HepG2 (cell line): ENCODE measurements at regions not wholly inside any gene's neighbourhood (a gene's known extent, or its start where the extent isn't known, plus 50 kb on each side); places are given as distances from the start of the nearest gene placed in this dataset.

Source experiments
- ATAC-seq: fragments of 200-7000 bp; cut with Tn5 transposase; 3 replicates; pipeline ENCODE4 v1.9.1; 2020; ENCODE audit warnings: mild to moderate bottlenecking, moderate library complexity
- BruUV-seq: library from RNA; stranded (reverse); fragments of 400-500 nt; replicated peaks from 2 replicates; lab custom pipeline; 2021; lab: Mats Ljungman, UMichigan
- CTCF ChIA-PET: fragments of 300-600 bp; formaldehyde crosslinking; extraction: SDS; loops from one replicate; lab custom pipeline; 2021; ENCODE audit warnings: low total read pairs, inconsistent platforms, low intra/inter-chr PET ratio; lab: Yijun Ruan, JAX
- POLR2A ChIA-PET: fragments of 350-600 bp; sonication (Branson Sonifier 250); formaldehyde crosslinking; loops from one replicate; lab custom pipeline; 2020; ENCODE audit warnings: antibody characterized with exemption, inconsistent platforms; lab: Yijun Ruan, JAX
- DNase-seq: peaks from one replicate; pipeline ENCODE4 v3.0.0-alpha.2; 2015; ENCODE audit warnings: low spot score
- FAIRE-seq: peaks from 3 replicates; lab custom pipeline; 2011; peaks lifted over from hg19 to GRCh38; lab: Jason Lieb, UNC
- H2AFZ ChIP-seq: one replicate; pipeline ENCODE4 v1.6.1; 2011; ENCODE audit warnings: low read length, inconsistent platforms
- H3K27ac ChIP-seq: fragments of 300-600 bp; 3 replicates; pipeline ENCODE4 v1.8.0; 2011; ENCODE audit warnings: mixed run types, mild to moderate bottlenecking, mixed read lengths, low read length, inconsistent platforms; ENCODE audit not compliant: insufficient read depth; ENCODE audit errors: extremely low read length
- H3K27me3 ChIP-seq, 2 experiments: fragments of 200-600 bp in 1 of 2; 2 replicates in 1 of 2; 3 replicates in 1 of 2; pipeline versions ENCODE4 v1.6.0 to v1.8.0; 2011; ENCODE audit warnings: low read length in 2 of 2, mild to moderate bottlenecking in 2 of 2, moderate library complexity in 2 of 2, inconsistent platforms in 1 of 2; ENCODE audit not compliant: insufficient read depth in 2 of 2, control insufficient read depth in 1 of 2
- H3K36me3 ChIP-seq, 2 experiments: fragments of 200-600 bp in 1 of 2; replicated peaks in 1 of 2; 2 replicates in 1 of 2; 3 replicates in 1 of 2; pipeline versions ENCODE4 v1.5.1 to v1.8.0; 2011; ENCODE audit warnings: low read length in 2 of 2, inconsistent platforms in 1 of 2; ENCODE audit not compliant: insufficient read depth in 2 of 2, control insufficient read depth in 1 of 2
- H3K4me1 ChIP-seq: 2 replicates; pipeline ENCODE4 v1.5.1; 2012; ENCODE audit warnings: low read length, inconsistent platforms; ENCODE audit not compliant: insufficient read depth
- H3K4me2 ChIP-seq: 2 replicates; pipeline ENCODE4 v1.6.0; 2011; ENCODE audit warnings: low read depth, low read length, inconsistent platforms
- H3K4me3 ChIP-seq, 3 experiments: fragments of 200-600 bp in 1 of 3; sonication (generic), shearing (Covaris generic) in 1 of 3; replicated peaks in 1 of 3; 2 replicates each; pipeline ENCODE4 v1.5.1; 2011 to 2016; ENCODE audit warnings: low read length in 3 of 3, inconsistent platforms in 2 of 3, low read depth in 2 of 3, mild to moderate bottlenecking in 2 of 3, control low read depth in 1 of 3, mixed read lengths in 1 of 3; ENCODE audit not compliant: insufficient read depth in 1 of 3
- H3K79me2 ChIP-seq: one replicate; pipeline ENCODE4 v1.6.1; 2011; ENCODE audit warnings: low read length, inconsistent platforms; ENCODE audit not compliant: insufficient read depth
- H3K9ac ChIP-seq: 2 replicates; pipeline ENCODE4 v1.6.0; 2011; ENCODE audit warnings: mild to moderate bottlenecking, low read depth, low read length, inconsistent platforms; ENCODE audit not compliant: insufficient read depth
- H3K9me3 ChIP-seq: 2 replicates; pipeline ENCODE4 v1.5.1; 2012; ENCODE audit warnings: mild to moderate bottlenecking, low read length
- H4K20me1 ChIP-seq: 2 replicates; pipeline ENCODE4 v1.6.0; 2011; ENCODE audit warnings: inconsistent platforms, mild to moderate bottlenecking, low read length, moderate library complexity; ENCODE audit not compliant: insufficient read depth
- CENPX ChIP-seq: sonication (generic); formaldehyde crosslinking; IDR thresholded peaks from 2 replicates; pipeline ENCODE4 v1.9.0; 2021; ENCODE audit warnings: mild to moderate bottlenecking, missing genetic modification reagents, moderate library complexity
- CHD4 ChIP-seq: fragments of 200-600 bp; sonication (generic); IDR thresholded peaks from 2 replicates; pipeline ENCODE4 v1.7.0; 2017; ENCODE audit warnings: mild to moderate bottlenecking, low read length, borderline replicate concordance
- DPF2 ChIP-seq: sonication (generic); formaldehyde crosslinking; IDR thresholded peaks from 2 replicates; pipeline ENCODE4 v1.4.0; 2020; ENCODE audit warnings: mild to moderate bottlenecking, low read depth, missing genetic modification reagents, borderline replicate concordance
- ETV5 ChIP-seq: IDR thresholded peaks from 2 replicates; pipeline ENCODE4 v1.6.1; 2018; ENCODE audit warnings: missing biosample characterization, missing genetic modification reagents, inconsistent platforms, borderline replicate concordance
- EZH2 ChIP-seq: conservative IDR thresholded peaks from 2 replicates; pipeline ENCODE4 v1.6.1; 2012; ENCODE audit warnings: mild to moderate bottlenecking, low read depth, low read length, moderate library complexity
- MIER3 ChIP-seq: IDR thresholded peaks from 2 replicates; pipeline ENCODE4 v1.6.1; 2016; ENCODE audit warnings: missing compliant biosample characterization, borderline replicate concordance
- PHF8 ChIP-seq: sonication (generic); formaldehyde crosslinking; IDR thresholded peaks from 2 replicates; pipeline ENCODE4 v1.5.0; 2020; ENCODE audit warnings: missing genetic modification reagents
- SOX13 ChIP-seq, 3 experiments: fragments of 450-650 bp in 1 of 3; sonication (generic) in 1 of 3; formaldehyde crosslinking in 1 of 3; IDR thresholded peaks in 2 of 3; conservative IDR thresholded peaks in 1 of 3; 2 replicates each; pipeline versions ENCODE4 v1.5.0 to v1.6.1; 2016 to 2020; ENCODE audit warnings: antibody characterized with exemption in 1 of 3, mild to moderate bottlenecking in 1 of 3, missing compliant biosample characterization in 1 of 3, missing genetic modification reagents in 1 of 3, moderate library complexity in 1 of 3
- TARDBP ChIP-seq: sonication (generic); formaldehyde crosslinking; IDR thresholded peaks from 2 replicates; pipeline ENCODE4 v1.8.0; 2022; ENCODE audit warnings: mild to moderate bottlenecking, missing genetic modification reagents
- TRIM24 ChIP-seq: sonication (generic); formaldehyde crosslinking; IDR thresholded peaks from 2 replicates; pipeline ENCODE4 v1.8.0; 2022; ENCODE audit warnings: mild to moderate bottlenecking, missing genetic modification reagents
- ZC3H4 ChIP-seq: sonication (generic); formaldehyde crosslinking; IDR thresholded peaks from 2 replicates; pipeline ENCODE4 v1.4.0; 2020; ENCODE audit warnings: missing genetic modification reagents, borderline replicate concordance
- ZNF329 ChIP-seq: sonication (generic); formaldehyde crosslinking; IDR thresholded peaks from 2 replicates; pipeline ENCODE4 v1.9.0; 2021; ENCODE audit warnings: low read depth, mild to moderate bottlenecking, missing genetic modification reagents
- ZNF331 ChIP-seq: sonication (generic); formaldehyde crosslinking; IDR thresholded peaks from 2 replicates; pipeline ENCODE4 v1.4.0; 2020; ENCODE audit warnings: missing genetic modification reagents
- ZNF564 ChIP-seq: sonication (generic); formaldehyde crosslinking; IDR thresholded peaks from 2 replicates; pipeline ENCODE4 v1.8.1; 2023; ENCODE audit warnings: mild to moderate bottlenecking, missing genetic modification reagents
- ZNF749 ChIP-seq: sonication (generic); formaldehyde crosslinking; IDR thresholded peaks from 2 replicates; pipeline ENCODE4 v1.8.0; 2022; ENCODE audit warnings: mild to moderate bottlenecking, missing genetic modification reagents, moderate library complexity, borderline replicate concordance
- WGBS: methylation state at CpG from one replicate; pipeline ENCODE4 v1.1.6; 2017; ENCODE audit warnings: low lambda C conversion rate; 5-methylcytosine and 5-hydroxymethylcytosine counted together
- in situ Hi-C: cut with HindIII; loops from 2 replicates; pipeline ENCODE4 v1.10.0; 2017; ENCODE audit warnings: low pct_unique_long_range_greater_than_20kb; ENCODE audit not compliant: extremely low pct_ligation_motif_present
- intact Hi-C: fragments of 100-400 bp; cut with micrococcal nuclease; formaldehyde crosslinking; loops from one replicate; pipeline ENCODE4 v1.10.0; 2022; ENCODE audit not compliant: unreplicated experiment
- TF ChIP-seq, protein P1 (sequence below): sonication (generic); formaldehyde crosslinking; IDR thresholded peaks from 2 replicates; pipeline ENCODE4 v1.4.0; 2020; ENCODE audit warnings: missing genetic modification reagents
- TF ChIP-seq, protein P2 (sequence below): sonication (generic); formaldehyde crosslinking; IDR thresholded peaks from 2 replicates; pipeline ENCODE4 v1.5.0; 2020; ENCODE audit warnings: missing genetic modification reagents
- TF ChIP-seq, protein P3 (sequence below): sonication (generic); formaldehyde crosslinking; IDR thresholded peaks from 2 replicates; pipeline ENCODE4 v1.8.1; 2023; ENCODE audit warnings: mild to moderate bottlenecking, moderate library complexity, missing genetic modification reagents

DNA sequence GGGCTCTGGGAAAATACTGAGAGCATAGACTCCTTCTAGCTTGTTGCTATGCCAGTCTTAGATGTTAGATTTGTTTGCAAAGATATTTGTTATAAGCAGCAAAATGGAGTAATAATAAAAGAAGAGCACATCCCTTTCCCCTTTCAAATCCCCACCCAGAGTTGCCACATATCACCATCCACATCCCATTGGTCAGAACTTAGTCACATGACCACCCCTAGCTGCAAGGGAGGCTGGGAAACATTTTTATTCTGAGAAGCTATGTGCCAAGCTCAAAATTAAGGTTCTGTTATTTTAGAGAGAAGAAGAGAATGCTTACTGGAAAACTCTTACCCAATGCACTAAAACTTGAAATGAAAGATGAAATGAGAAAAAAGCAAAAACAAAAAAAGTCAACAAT lies 193.9 kb upstream of the MVB12B start:
- H3K4me3 ChIP-seq = no peak overlapping the region

DNA sequence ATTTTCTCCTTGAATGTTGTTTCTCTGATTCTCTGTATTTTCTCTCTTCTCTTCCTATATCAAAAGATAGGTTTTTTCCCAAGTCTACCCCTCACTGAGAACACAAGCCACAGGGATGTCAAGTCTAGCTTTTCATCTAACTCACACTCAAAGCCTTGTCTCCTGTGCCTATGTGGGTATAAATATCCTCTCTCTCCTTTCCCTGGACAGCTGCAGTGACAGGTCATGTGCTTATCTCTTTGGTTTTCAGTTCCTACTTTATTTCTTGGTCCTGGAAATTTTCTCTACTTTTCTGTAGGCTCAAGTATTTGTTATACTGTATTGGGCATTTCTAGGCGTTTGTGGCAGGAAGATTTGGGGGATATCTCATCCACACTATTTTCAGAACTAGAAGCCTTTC lies 182.4 kb upstream of the MVB12B start:
- 92% methylated on average over 1 of the region's 1 CpG for WGBS
- in situ Hi-C loops = no loop called here
- no peaks in the 10 kb centered on the region for H3K36me3 ChIP-seq
- H3K79me2 ChIP-seq = no peaks in the 10 kb centered on the region
- POLR2A ChIA-PET = no interaction called here
- H3K27ac ChIP-seq = no peak overlapping the region
- no peak for DNase-seq
- intact Hi-C loops = no loop called here
- no peak for ATAC-seq
- no peaks in the 10 kb centered on the region for H4K20me1 ChIP-seq
- FAIRE-seq = no peak
- no peaks in the 10 kb centered on the region for H3K27me3 ChIP-seq
- H3K4me3 ChIP-seq = no peak overlapping the region
- no peak overlapping the region for H2AFZ ChIP-seq
- no peaks in the 10 kb centered on the region for H3K9me3 ChIP-seq
- BruUV-seq = no TSS peak
- H3K4me1 ChIP-seq = peaks cover 43% of the 10 kb centered on the region
- no peak overlapping the region for H3K4me2 ChIP-seq
- H3K9ac ChIP-seq = no peak overlapping the region
- CTCF ChIA-PET = no interaction called here
- TF ChIP-seq PHF8 (CRISPR knock-in tag) (no peak), TRIM24 (CRISPR knock-in tag) (no peak), SOX13 (IDR thresholded peaks at IDR 0.05) (no peak), SOX13 (CRISPR knock-in tag; conservative IDR thresholded peaks at IDR 0.05 in 1 of 2, IDR thresholded peaks at IDR 0.05 in 1 of 2) (no peak), TARDBP (CRISPR knock-in tag) (no peak), CHD4 (no peak), EZH2 (no peak), CENPX (CRISPR knock-in tag) (no peak), ZNF329 (CRISPR knock-in tag) (no peak), MIER3 (CRISPR knock-in tag) (no peak), ZNF749 (CRISPR knock-in tag) (no peak), ETV5 (no peak), ZNF331 (CRISPR knock-in tag) (no peak), ZC3H4 (CRISPR knock-in tag) (no peak), ZNF564 (no peak)
- TF ChIP-seq, protein P1, sequence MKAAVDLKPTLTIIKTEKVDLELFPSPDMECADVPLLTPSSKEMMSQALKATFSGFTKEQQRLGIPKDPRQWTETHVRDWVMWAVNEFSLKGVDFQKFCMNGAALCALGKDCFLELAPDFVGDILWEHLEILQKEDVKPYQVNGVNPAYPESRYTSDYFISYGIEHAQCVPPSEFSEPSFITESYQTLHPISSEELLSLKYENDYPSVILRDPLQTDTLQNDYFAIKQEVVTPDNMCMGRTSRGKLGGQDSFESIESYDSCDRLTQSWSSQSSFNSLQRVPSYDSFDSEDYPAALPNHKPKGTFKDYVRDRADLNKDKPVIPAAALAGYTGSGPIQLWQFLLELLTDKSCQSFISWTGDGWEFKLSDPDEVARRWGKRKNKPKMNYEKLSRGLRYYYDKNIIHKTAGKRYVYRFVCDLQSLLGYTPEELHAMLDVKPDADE (CRISPR knock-in tag) = no peak

More for the DNA sequence above, 193.9 kb upstream of the MVB12B start:
- FAIRE-seq (no peak), ATAC-seq (no peak), DNase-seq (no peak)
- TF ChIP-seq, protein P2, sequence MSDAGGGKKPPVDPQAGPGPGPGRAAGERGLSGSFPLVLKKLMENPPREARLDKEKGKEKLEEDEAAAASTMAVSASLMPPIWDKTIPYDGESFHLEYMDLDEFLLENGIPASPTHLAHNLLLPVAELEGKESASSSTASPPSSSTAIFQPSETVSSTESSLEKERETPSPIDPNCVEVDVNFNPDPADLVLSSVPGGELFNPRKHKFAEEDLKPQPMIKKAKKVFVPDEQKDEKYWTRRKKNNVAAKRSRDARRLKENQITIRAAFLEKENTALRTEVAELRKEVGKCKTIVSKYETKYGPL (CRISPR knock-in tag) = no peak
- TF ChIP-seq DPF2 = no peak
- TF ChIP-seq, protein P3, sequence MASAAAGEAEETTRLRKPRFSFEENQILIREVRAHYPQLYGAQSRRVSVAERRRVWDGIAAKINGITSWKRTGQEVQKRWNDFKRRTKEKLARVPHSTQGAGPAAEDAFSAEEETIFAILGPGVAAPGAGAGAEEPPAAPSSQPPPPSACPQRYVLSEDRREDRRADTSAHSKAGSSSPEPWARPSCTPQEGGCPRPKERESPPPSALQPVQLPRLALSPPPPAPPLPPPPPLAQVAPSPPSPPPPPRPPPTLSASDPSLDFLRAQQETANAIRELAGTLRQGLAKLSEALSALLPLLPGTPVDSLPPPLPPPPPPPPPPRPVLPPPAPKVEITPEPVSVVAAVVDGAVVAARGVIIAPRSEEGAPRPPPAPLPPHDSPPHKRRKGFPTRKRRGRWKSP = no peak
- Histone ChIP-seq H3K79me2 (no peaks in the 10 kb centered on the region), H3K27ac (no peak overlapping the region), H3K4me2 (no peak overlapping the region), H4K20me1 (no peaks in the 10 kb centered on the region), H3K36me3 (no peaks in the 10 kb centered on the region), H2AFZ (no peak overlapping the region), H3K4me1 (no peaks in the 10 kb centered on the region), H3K27me3 (peaks cover 0 to 11% of the 10 kb centered on the region in 2 experiments; a peak in 1 of 5 replicates), H3K9ac (no peak overlapping the region), H3K9me3 (peaks cover 7% of the 10 kb centered on the region)
- CTCF ChIA-PET = no interaction called here
- POLR2A ChIA-PET = no interaction called here
- BruUV-seq = no TSS peak
- in situ Hi-C loops = no loop called here
- intact Hi-C loops = no loop called here
